ENCODE measurements at regions not wholly inside any gene's neighbourhood (a gene's known extent, or its start where the extent isn't known, plus 50 kb on each side); places are given as distances from the start of the nearest gene placed in this dataset.
A peak's percentile ranks its signal among the peaks of the same experiment; 100 is the strongest.

DNA sequence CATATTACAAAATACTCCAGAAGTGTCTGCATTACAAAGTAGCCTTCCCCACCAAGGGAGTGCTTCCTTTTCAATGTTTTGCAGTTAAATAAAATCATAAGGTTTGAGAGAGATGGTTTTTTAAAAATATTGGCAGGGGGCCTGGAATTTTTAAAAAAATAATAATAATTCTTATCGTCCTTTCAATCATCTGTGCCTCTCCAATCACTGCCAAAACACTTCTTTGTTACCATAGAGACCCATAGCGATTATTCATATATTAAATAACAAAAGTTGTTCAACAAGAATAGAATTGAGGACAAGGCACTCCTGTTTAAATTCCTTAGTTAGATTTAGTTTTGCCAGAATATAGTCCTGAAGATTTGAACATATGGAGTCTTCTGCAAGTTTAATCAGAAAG, 203.1 kb downstream of the FAT4 start:
- no peak for DNase-seq (ENCODE audit: low read depth)
- TF ChIP-seq, protein P1, sequence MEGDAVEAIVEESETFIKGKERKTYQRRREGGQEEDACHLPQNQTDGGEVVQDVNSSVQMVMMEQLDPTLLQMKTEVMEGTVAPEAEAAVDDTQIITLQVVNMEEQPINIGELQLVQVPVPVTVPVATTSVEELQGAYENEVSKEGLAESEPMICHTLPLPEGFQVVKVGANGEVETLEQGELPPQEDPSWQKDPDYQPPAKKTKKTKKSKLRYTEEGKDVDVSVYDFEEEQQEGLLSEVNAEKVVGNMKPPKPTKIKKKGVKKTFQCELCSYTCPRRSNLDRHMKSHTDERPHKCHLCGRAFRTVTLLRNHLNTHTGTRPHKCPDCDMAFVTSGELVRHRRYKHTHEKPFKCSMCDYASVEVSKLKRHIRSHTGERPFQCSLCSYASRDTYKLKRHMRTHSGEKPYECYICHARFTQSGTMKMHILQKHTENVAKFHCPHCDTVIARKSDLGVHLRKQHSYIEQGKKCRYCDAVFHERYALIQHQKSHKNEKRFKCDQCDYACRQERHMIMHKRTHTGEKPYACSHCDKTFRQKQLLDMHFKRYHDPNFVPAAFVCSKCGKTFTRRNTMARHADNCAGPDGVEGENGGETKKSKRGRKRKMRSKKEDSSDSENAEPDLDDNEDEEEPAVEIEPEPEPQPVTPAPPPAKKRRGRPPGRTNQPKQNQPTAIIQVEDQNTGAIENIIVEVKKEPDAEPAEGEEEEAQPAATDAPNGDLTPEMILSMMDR (conservative IDR thresholded peaks at IDR 0.05; ENCODE audit: low read depth, low read length), result no peak
- no peak overlapping the region for H3K4me3 ChIP-seq (ENCODE audit: low read depth, low read length)

DNA sequence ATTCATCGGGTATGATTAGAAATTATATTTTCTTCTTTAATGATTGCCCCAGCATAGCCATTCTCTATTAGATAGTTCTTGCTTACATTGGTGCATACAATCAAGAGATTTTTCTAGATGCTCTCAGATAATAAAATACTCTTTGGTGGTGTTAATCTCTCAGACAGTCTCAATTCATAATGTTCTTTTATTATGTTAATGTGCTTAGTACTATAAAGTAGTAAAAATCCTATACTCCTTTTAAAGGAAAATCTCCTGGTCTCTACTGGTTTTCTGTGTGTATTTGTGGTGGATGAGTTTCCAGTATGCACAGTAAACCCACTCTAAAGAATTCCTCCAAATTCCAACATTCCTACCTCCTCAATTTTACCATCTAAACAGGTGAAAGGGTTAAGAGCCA, 203.5 kb downstream of the FAT4 start:
- no peak for DNase-seq (ENCODE audit: low read depth)
- TF ChIP-seq, protein P1 (conservative IDR thresholded peaks at IDR 0.05; ENCODE audit: low read depth, low read length), result no peak
- H3K4me3 ChIP-seq (ENCODE audit: low read depth, low read length), result no peak overlapping the region

DNA sequence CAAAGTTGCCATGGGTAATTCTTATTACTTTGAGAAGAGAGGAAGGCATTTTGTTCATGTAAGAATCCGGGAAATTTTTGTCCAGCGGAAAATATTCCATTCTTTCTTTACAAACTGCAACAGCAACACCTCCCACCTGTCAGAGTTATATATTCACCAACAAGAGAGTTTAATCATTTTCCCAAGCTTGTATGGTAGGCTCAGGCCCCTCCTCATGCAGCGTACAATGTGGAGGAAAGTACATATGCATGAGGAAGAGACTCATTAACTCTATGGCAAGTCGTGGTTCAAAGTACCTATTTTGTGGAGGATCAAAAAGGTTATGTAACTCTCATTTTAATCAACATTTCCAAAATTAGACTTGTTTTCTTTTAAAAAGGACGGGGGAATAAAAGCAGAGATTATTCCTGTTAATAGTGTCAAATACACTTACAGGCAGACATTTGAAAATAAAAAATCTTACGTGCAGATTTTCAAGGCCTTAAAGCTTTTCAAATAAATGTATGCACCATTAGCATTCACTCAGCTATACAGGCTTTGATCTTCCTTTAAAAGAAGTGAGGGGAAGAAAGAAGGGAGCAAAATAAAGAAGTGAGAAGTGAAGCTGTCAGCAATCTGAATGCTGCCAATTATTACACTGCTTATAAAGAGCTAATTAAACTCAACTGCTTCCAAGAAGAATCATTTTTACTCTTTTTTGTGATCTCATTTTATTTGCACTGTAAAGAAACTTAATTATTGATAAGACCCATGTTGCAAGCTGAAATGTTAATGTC, 204.8 kb downstream of the FAT4 start:
- TF ChIP-seq, protein P1 (conservative IDR thresholded peaks at IDR 0.05; ENCODE audit: low read depth, low read length), result no peak
- no peak for DNase-seq (ENCODE audit: low read depth)
- H3K4me3 ChIP-seq (ENCODE audit: low read depth, low read length), result peak overlapping the region; percentile 30

DNA sequence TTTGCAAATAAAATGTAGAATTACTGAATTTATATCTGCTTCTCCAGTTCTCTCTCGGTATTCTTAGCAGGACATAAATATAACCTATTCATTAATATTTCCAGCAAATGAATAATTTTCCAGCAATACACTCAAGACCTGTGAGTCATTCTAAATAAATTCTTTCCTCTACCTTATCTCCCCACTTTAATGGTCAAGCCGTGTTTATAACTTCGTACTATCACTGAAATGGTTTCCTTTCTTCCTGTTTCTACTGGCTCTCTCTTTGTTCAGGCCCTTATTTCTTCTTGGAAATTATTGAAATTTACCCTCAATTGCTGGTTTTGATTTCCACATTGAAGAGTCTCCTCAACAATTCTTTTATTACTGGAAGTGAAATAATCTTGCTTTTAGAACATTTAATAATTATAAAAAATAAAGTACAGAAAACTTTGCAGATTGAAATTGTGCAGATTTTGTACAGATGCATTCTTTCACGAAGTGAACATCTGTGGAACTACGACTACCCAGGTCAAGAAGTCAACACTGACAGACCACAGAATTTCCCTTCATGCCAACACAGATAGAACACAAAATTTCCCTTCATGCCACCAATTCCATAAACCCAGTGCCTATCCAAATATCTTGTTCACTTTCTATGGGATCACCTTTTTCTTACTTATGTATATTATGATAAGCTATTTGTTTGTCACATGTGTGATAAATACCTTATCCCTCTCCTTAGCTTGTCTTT, 205.7 kb downstream of the FAT4 start:
- TF ChIP-seq, protein P1 (conservative IDR thresholded peaks at IDR 0.05; ENCODE audit: low read depth, low read length), result no peak
- H3K4me3 ChIP-seq (ENCODE audit: low read depth, low read length), result no peak overlapping the region
- no peak for DNase-seq (ENCODE audit: low read depth)

DNA sequence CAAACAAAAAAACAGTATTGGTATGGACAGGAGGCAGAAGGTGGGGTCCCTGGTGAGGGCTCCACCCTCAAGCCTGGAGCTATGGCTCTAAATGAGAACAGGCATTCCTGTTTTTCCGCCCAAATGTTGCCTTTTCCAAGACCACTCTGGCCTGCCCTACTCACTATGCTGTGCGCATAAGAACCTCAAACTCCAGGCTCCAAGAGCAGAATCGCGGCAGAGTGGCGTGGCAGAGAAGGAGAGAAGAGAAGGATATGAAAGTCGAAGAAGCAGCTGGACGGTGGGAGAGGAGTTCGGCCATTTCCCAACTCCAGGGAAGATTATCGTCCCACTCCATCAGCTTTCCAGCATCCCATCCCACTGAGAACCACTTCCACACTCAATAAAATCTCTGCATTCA, 207.8 kb downstream of the FAT4 start:
- TF ChIP-seq, protein P1 (conservative IDR thresholded peaks at IDR 0.05; ENCODE audit: low read depth, low read length), result no peak
- no peak overlapping the region for H3K4me3 ChIP-seq (ENCODE audit: low read depth, low read length)
- no peak for DNase-seq (ENCODE audit: low read depth)

DNA sequence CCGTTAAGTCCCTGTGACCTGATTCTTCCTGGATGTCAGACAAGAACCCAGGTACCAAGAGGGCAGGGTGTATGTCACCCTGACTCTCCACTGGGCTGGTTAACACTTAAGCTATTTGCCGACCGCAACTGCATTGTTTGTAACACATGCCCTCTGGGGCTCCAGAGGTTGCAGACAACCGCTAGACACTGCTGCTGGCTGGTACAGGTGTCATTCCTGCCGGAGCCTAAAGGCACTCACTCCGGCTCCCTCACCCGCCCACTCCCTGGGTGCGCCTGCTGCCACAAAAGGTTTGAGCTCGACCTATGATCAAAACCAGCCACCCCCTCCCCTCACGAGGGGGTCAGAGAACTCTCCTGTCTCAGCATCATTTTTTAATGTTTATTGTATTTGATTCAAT, 208.2 kb downstream of the FAT4 start:
- TF ChIP-seq, protein P1 (conservative IDR thresholded peaks at IDR 0.05; ENCODE audit: low read depth, low read length), result no peak
- no peak for DNase-seq (ENCODE audit: low read depth)
- H3K4me3 ChIP-seq (ENCODE audit: low read depth, low read length), result no peak overlapping the region
